Jurkat, Clone E6-1 (cell line): ENCODE measurements at regions not wholly inside any gene's neighbourhood (a gene's known extent, or its start where the extent isn't known, plus 50 kb on each side); places are given as distances from the start of the nearest gene placed in this dataset.
A peak's percentile ranks its signal among the peaks of the same experiment; 100 is the strongest.
"Not testable (repeated sequence)": the region's sequence is repeated elsewhere in the genome, so short reads cannot be mapped to it uniquely, and the experiment has no call there.

Experiments
- DNase-seq: peaks from one replicate; pipeline ENCODE4 v3.0.0-alpha.2; 2011; ENCODE audit warnings: low read depth, low spot score
- H3K4me3 ChIP-seq: 2 replicates; pipeline ENCODE4 v1.5.1; 2011; ENCODE audit warnings: mild to moderate bottlenecking, low read length, control low read depth, moderate library complexity

- no peak overlapping the region for H3K4me3 ChIP-seq
- peak; percentile 10 for DNase-seq
These were observed 83.2 kb upstream of the TNRC6B start for GRCh38 chr22:40094485-40094884.

GRCh38 chr22:40099887-40100286 lies 77.8 kb upstream of the TNRC6B start:
- DNase-seq, H3K4me3 ChIP-seq: not testable (repeated sequence)

- no peak overlapping the region for H3K4me3 ChIP-seq
- no peak for DNase-seq
These were observed 72.0 kb upstream of the TNRC6B start for GRCh38 chr22:40105755-40106154.

GRCh38 chr22:40107244-40107643 lies 70.5 kb upstream of the TNRC6B start:
- DNase-seq = no peak
- peak overlapping the region; percentile 5 for H3K4me3 ChIP-seq

- H3K4me3 ChIP-seq = peak overlapping the region; percentile 5; the same call in 1 of the 2 replicates
- DNase-seq = no peak
These were observed 69.8 kb upstream of the TNRC6B start for GRCh38 chr22:40107851-40108378.

- H3K4me3 ChIP-seq = no peak overlapping the region
These were observed 69.3 kb upstream of the TNRC6B start for GRCh38 chr22:40108396-40108795.

GRCh38 chr22:40108926-40109325 lies 68.8 kb upstream of the TNRC6B start:
- DNase-seq, H3K4me3 ChIP-seq: not testable (repeated sequence)

More at GRCh38 chr22:40108396-40108795, 69.3 kb upstream of the TNRC6B start:
- no peak for DNase-seq

GRCh38 chr22:40111451-40111850 lies 66.3 kb upstream of the TNRC6B start:
- DNase-seq = no peak
- H3K4me3 ChIP-seq = no peak overlapping the region

GRCh38 chr22:40112595-40112994 lies 65.1 kb upstream of the TNRC6B start:
- H3K4me3 ChIP-seq = no peak overlapping the region
- no peak for DNase-seq

GRCh38 chr22:40113696-40114095 lies 64.0 kb upstream of the TNRC6B start:
- no peak for DNase-seq
- H3K4me3 ChIP-seq = no peak overlapping the region

- H3K4me3 ChIP-seq = no peak overlapping the region
- DNase-seq = no peak
These were observed 63.3 kb upstream of the TNRC6B start for GRCh38 chr22:40114411-40114810.

GRCh38 chr22:40116496-40117200 lies 61.1 kb upstream of the TNRC6B start:
- peak; percentile 91 for DNase-seq
- H3K4me3 ChIP-seq = peak overlapping the region; percentile 25; the same call in 1 of the 2 replicates

GRCh38 chr22:40118979-40119378 lies 58.7 kb upstream of the TNRC6B start:
- no peak overlapping the region for H3K4me3 ChIP-seq
- no peak for DNase-seq

- no peak for DNase-seq
- no peak overlapping the region for H3K4me3 ChIP-seq
These were observed 56.9 kb upstream of the TNRC6B start for GRCh38 chr22:40120848-40121247.

- DNase-seq = peak; percentile 86
These were observed 56.3 kb upstream of the TNRC6B start for GRCh38 chr22:40121461-40121860.

GRCh38 chr22:40122792-40123191 lies 54.9 kb upstream of the TNRC6B start:
- no peak overlapping the region for H3K4me3 ChIP-seq
- no peak for DNase-seq

More at GRCh38 chr22:40121461-40121860, 56.3 kb upstream of the TNRC6B start:
- no peak overlapping the region for H3K4me3 ChIP-seq

- no peak for DNase-seq
- no peak overlapping the region for H3K4me3 ChIP-seq
These were observed 54.3 kb upstream of the TNRC6B start for GRCh38 chr22:40123387-40123786.
